SJSA1 (cell line): ENCODE measurements at regions not wholly inside any gene's neighbourhood (a gene's known extent, or its start where the extent isn't known, plus 50 kb on each side); places are given as distances from the start of the nearest gene placed in this dataset.

Experiments
- DNase-seq, 2 experiments: peaks; one replicate each; pipeline ENCODE4 v3.0.0-alpha.2; 2015 to 2020; ENCODE audit warnings: low spot score in 2 of 2, low read depth in 1 of 2
- H3K27ac ChIP-seq: fragments of 250-450 bp; sonication (Bioruptor Pico); 2 replicates; pipeline ENCODE4 v1.5.1; 2020; ENCODE audit warnings: mild to moderate bottlenecking, moderate library complexity
- H3K27me3 ChIP-seq: fragments of 250-450 bp; sonication (Bioruptor Pico); replicated peaks from 2 replicates; pipeline ENCODE4 v1.5.1; 2020; ENCODE audit warnings: mild to moderate bottlenecking, moderate library complexity
- H3K36me3 ChIP-seq: fragments of 250-450 bp; sonication (Bioruptor Pico); 2 replicates; pipeline ENCODE4 v1.5.1; 2020; ENCODE audit warnings: mild to moderate bottlenecking
- H3K4me1 ChIP-seq: fragments of 250-450 bp; sonication (Bioruptor Pico); replicated peaks from 2 replicates; pipeline ENCODE4 v1.6.1; 2021; ENCODE audit warnings: mild to moderate bottlenecking
- H3K4me3 ChIP-seq: fragments of 250-450 bp; sonication (Bioruptor Pico); 2 replicates; pipeline ENCODE4 v1.5.1; 2020; ENCODE audit warnings: mild to moderate bottlenecking
- H3K9me3 ChIP-seq: fragments of 250-450 bp; sonication (Bioruptor Pico); replicated peaks from 2 replicates; pipeline ENCODE4 v1.5.1; 2020; ENCODE audit warnings: mild to moderate bottlenecking

DNA sequence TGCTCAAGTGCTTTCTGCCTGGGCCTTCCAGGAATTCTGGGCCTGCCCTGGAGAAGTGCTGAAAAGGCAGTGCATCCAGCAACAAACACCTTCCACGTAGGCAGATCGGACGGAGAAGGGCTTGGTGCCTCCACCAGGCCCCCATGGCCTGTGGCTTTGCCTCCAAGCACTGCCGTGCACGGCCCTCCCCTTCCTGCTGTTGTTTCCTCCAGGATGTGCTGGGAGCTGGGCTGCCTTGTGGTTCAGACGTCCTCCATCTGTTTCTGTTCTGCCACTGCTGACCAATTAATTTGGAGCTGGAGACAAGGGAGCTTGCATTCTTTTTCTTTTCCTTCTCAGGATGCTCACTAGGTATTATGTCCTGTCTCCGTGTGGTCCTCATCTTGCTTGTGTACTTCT, 197.0 kb downstream of the HRH4 start:
- H3K4me1 ChIP-seq = no peaks in the 10 kb centered on the region
- H3K27me3 ChIP-seq = no peaks in the 10 kb centered on the region
- no peak overlapping the region for H3K4me3 ChIP-seq
- no peaks in the 10 kb centered on the region for H3K36me3 ChIP-seq
- no peak overlapping the region for H3K27ac ChIP-seq
- no peak for DNase-seq
- H3K9me3 ChIP-seq = no peaks in the 10 kb centered on the region

DNA sequence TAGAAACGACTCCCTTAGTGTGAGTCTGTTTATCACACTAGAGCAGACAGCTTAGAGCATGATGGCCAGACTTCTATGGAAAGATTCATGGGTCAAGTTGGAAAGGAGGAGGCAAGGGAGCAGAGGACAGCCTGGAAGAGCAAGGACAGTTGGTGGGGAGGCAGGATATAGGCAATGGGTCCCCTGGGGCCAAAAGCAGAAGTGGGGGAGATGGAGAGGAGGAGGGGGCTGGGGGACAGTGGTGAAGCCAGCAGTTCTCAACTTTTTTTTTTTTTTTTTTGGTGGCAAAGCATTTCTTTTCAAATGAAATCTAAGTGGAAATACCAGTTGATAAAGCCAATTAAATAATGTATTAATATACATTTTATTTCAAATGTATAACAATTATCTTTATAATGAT, 197.9 kb downstream of the HRH4 start:
- H3K36me3 ChIP-seq = no peaks in the 10 kb centered on the region
- no peaks in the 10 kb centered on the region for H3K27me3 ChIP-seq
- H3K4me3 ChIP-seq = no peak overlapping the region
- no peaks in the 10 kb centered on the region for H3K9me3 ChIP-seq
- no peak for DNase-seq
- no peak overlapping the region for H3K27ac ChIP-seq
- H3K4me1 ChIP-seq = no peaks in the 10 kb centered on the region

DNA sequence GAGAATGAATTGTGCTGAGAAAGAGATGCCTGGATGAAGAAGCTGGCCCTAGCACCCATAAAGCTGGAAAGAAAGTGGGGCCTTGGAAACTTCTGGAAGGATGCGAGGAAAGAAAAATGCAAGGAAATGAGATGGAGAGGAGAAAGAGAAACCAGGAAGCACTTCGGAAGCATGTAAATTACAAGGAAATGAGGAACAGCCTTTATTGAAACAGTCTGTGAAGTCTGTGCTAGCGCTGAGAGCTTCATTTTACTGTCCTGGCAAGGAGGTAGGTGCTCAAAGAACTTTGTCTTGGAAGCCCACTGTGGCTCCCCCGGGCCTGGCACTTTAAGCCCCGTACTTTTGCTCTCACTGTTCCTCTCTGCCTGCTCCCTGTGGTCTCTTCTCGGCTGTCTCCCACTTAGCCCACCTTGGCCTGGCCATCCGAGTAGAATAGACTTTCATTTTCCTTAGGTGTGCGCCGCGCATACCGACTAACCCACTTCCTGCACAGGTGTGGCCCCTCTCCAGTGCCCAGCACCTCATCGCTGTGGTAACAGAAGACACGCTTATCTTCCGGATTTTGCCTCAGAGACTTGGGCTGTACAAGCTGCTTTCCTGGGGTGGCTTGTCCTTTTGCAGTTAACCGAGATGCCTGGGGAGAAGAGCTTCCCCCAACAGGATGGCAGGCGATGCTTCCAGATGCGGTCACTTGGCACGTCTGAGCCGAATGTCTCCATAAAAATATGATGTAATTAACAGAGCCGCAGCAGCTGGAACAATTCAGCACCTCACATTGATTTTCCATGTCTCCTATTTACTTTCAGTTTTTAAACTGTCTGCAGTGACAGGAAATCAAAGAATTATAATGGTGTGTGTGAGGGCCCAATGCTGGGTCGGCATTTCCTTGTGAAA, 199.6 kb downstream of the HRH4 start:
- DNase-seq = no peak
- H3K4me3 ChIP-seq = no peak overlapping the region
- no peaks in the 10 kb centered on the region for H3K4me1 ChIP-seq
- H3K27ac ChIP-seq = no peak overlapping the region
- H3K9me3 ChIP-seq = no peaks in the 10 kb centered on the region
- H3K36me3 ChIP-seq = no peaks in the 10 kb centered on the region
- H3K27me3 ChIP-seq = no peaks in the 10 kb centered on the region

DNA sequence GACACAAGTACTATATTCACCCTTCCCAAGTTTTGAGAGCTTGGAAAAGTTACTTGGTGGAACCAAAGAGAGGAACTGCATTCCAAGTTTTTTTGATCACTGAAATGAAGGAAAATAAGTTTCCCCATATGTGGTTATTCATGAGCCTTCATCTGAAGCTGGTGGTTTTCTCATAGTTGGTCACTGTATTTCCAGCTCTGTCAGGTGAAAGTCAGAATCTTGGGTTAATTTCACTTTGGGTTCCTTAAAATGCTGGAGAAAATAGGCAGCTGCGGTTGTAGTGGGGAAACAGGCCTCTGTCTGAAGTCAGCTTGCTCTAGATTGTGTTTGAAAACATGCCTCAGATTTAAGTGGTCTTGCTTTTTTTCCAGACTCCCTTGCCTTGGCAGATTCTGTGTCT, 200.5 kb downstream of the HRH4 start:
- H3K27me3 ChIP-seq = no peaks in the 10 kb centered on the region
- no peaks in the 10 kb centered on the region for H3K4me1 ChIP-seq
- H3K9me3 ChIP-seq = no peaks in the 10 kb centered on the region
- no peak overlapping the region for H3K4me3 ChIP-seq
- DNase-seq = no peak
- no peak overlapping the region for H3K27ac ChIP-seq
- H3K36me3 ChIP-seq = no peaks in the 10 kb centered on the region

DNA sequence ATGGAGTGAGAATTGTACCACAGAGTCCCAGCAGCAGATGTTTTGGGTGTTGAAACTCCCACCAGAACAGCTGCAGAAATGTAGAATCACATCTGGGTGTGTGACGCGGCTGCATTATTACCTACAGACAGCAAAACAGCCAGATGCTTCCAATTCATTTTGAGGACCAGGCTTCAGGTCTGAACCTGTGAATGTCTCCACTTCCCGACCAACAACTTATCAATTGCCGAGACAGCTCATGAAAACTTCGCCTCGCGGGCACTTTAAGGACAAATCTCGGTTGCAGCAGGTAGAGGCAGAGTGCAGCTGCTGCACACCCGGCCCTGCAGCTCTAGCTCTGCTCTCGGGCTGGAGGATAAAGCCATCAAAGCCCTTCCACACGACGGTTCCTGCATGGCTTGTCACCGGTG, 202.0 kb downstream of the HRH4 start:
- H3K4me3 ChIP-seq = no peak overlapping the region
- H3K4me1 ChIP-seq = no peaks in the 10 kb centered on the region
- no peaks in the 10 kb centered on the region for H3K36me3 ChIP-seq
- DNase-seq = no peak
- H3K27ac ChIP-seq = no peak overlapping the region
- no peaks in the 10 kb centered on the region for H3K9me3 ChIP-seq
- no peaks in the 10 kb centered on the region for H3K27me3 ChIP-seq

DNA sequence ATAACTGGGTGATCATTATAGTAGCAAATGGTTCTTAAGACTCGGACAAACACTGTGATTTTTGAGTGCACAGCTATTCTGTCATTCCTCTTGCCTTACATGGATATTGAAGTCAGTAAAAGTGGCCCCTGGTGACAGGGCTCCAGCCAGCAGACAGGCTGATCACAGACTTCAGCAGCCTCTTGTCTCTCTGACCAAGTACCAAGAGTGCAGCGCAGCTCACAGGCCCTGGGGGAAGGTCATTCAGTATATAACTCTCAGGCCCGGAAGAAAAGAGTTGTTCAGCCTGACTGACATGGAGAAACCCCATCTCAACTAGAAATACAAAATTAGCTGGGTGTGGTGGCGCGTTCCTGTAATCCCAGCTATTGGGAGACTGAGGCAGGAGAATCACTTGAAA, 202.6 kb downstream of the HRH4 start:
- Histone ChIP-seq H3K4me1 (no peaks in the 10 kb centered on the region), H3K36me3 (no peaks in the 10 kb centered on the region), H3K9me3 (no peaks in the 10 kb centered on the region), H3K27me3 (no peaks in the 10 kb centered on the region), H3K4me3 (no peak overlapping the region), H3K27ac (no peak overlapping the region)
- DNase-seq = no peak

DNA sequence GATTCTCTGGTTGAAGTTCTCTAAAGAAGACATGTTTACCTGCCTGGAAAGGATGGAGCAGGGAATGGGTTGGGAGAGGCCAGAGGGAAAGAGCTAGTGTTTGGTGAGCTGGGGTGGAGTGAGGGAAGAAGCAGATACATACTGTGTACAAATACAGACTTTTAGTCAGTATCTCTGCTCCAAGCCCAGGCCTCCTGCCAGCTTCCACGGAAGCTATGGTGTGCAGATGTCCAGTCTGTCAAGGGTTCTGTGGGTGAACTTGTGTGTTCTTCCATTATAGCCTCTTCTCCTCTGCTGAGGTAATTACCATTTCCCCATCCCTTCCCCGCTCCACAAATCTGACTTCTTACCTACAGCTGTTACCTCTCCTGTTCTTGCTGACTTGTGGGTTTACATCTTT, 208.6 kb downstream of the HRH4 start:
- Histone ChIP-seq H3K4me3 (no peak overlapping the region), H3K27me3 (no peaks in the 10 kb centered on the region), H3K9me3 (no peaks in the 10 kb centered on the region; the same call in 1 of the 2 replicates), H3K4me1 (no peaks in the 10 kb centered on the region), H3K27ac (no peak overlapping the region), H3K36me3 (no peaks in the 10 kb centered on the region)
- DNase-seq = no peak

DNA sequence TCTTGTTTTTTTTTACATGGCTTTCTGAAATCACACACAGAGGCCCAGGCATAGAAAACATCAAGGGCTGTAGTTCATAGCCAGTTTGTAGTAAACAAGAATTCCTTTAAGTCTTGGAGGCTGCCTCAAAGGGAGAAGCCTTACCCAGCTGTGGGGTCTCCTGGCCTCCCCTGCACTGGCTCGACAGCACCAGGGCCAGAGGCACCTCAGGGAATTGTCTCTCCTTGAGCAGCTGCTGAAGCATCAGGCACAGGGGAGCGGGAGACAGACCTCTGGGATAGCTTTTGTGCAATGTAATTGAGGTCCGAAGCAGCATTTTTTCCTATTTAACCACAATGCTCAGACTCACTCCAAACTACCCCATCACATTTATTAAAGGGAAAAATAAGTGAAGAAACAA, 209.1 kb downstream of the HRH4 start:
- H3K36me3 ChIP-seq = no peaks in the 10 kb centered on the region
- no peak for DNase-seq
- no peak overlapping the region for H3K4me3 ChIP-seq
- H3K27ac ChIP-seq = no peak overlapping the region
- no peaks in the 10 kb centered on the region for H3K27me3 ChIP-seq
- H3K9me3 ChIP-seq = no peaks in the 10 kb centered on the region; the same call in 1 of the 2 replicates
- no peaks in the 10 kb centered on the region for H3K4me1 ChIP-seq

DNA sequence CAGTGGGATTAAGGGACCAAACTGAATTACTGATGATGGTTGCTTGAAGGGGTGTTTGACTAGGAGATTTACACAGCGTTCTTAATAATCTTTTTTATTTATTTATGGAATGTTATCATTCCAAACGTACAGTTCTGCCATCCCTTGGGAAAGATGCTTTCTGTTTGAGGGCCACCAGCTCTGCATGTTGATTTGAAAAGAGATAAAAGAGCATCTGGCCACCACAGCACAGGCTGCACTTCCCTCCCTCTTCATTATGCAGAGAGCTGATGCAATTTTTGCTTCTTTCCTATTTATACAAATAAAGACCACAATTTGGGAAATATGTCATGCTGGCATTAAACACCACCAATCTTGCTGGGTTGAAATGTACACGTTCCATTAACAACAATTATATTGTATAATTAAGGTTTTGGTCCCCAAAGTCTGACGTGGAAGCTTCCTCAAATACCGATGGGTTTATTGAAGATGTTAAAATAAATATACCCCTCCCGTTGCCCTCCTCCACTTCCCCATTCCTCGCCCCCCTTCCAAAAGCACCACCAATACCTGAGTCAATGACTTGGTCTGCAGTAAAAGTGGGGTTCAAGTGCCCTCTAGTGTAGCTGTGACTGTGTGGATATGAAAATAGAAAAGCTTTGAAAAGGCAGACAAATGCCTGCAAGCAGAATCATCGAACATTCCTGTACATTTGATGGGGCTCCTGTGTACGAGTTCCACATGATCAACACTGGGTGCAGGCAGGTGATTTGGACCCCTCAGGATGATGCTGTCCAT, 211.9 kb downstream of the HRH4 start:
- H3K27ac ChIP-seq = no peak overlapping the region
- no peaks in the 10 kb centered on the region for H3K36me3 ChIP-seq
- H3K27me3 ChIP-seq = no peaks in the 10 kb centered on the region
- H3K4me3 ChIP-seq = no peak overlapping the region
- no peaks in the 10 kb centered on the region; the same call in 1 of the 2 replicates for H3K9me3 ChIP-seq
- H3K4me1 ChIP-seq = no peaks in the 10 kb centered on the region
- no peak for DNase-seq

DNA sequence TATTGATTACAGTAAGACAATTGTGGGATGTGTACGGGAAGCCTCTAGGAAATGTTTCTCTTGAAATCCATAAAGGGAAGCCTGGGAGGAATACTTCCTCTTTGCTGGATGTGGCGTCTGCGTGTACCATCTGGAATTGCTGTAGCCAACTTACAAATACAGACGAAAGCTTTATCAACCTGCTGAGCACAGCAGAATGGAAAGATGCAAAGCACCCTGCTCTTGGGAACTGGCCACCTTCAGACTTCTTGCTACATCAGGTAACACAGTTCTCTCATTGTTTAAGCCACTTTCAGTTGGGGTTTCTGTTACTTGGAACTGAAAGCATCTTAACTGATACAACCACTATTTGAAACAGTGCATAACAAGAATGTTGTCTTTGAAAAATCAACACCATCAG, 213.8 kb downstream of the HRH4 start:
- Histone ChIP-seq H3K27me3 (no peaks in the 10 kb centered on the region), H3K27ac (no peak overlapping the region), H3K9me3 (no peaks in the 10 kb centered on the region), H3K4me3 (no peak overlapping the region), H3K36me3 (no peaks in the 10 kb centered on the region), H3K4me1 (no peaks in the 10 kb centered on the region)
- no peak for DNase-seq

DNA sequence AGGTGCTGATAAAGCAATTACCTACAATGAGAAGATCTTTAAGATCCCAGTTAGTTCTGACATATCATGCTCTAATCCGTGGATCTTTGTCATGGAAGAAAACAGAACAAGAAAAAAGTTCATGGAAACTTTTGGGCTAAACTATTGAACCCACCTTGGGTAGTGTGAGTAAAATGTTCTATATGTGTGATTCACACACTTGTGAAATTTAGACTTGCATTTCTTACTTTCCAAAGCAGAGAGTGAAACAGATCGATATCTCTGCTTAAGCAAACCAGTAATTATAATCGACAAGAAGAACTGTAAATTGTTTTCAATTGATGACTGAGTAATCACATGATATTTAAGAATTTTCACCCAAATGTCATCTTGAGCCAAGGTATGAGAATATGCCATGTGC, 214.2 kb downstream of the HRH4 start:
- no peak overlapping the region for H3K27ac ChIP-seq
- H3K4me3 ChIP-seq = no peak overlapping the region
- H3K27me3 ChIP-seq = no peaks in the 10 kb centered on the region
- no peaks in the 10 kb centered on the region for H3K4me1 ChIP-seq
- no peaks in the 10 kb centered on the region for H3K9me3 ChIP-seq
- H3K36me3 ChIP-seq = no peaks in the 10 kb centered on the region
- DNase-seq = no peak

DNA sequence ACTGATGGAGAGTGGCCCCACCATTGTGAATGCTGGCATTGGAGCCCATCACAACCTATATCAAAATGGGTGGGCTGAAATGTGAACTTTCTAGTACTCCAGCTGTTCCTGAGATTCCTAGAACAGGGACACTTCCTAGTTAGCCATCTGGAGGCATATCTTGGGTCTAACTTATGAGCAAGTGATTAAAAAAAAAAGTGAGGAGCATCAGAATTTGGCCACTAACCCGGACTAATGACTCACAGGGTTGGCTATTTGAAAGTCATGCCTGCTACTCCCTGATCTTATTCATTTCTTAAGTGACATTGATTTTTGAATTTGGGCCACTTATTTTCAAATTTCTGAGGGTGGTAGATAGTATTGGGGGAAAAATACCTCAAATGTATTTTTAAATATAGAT, 216.6 kb downstream of the HRH4 start:
- no peaks in the 10 kb centered on the region for H3K27me3 ChIP-seq
- no peaks in the 10 kb centered on the region for H3K9me3 ChIP-seq
- no peak overlapping the region for H3K27ac ChIP-seq
- no peaks in the 10 kb centered on the region for H3K36me3 ChIP-seq
- H3K4me3 ChIP-seq = no peak overlapping the region
- DNase-seq = no peak
- no peaks in the 10 kb centered on the region for H3K4me1 ChIP-seq

DNA sequence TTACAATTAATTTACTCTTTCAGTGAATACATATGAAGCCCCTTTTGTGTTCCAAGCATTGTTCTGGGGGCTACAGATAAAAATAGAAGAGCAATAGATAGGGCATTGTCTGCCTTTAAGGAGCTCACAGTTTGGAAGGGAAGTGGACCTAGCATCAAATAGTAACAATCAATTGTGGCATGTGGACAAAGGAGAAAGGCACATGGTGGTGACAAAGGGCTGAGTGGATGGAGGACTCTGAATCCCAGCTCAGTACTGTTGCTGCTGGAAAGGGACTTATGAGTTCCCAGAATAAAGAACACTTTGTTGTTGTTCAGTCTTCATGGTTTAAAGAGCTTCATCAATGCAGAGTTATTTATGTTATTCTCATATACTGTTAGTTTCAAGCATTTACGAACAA, 217.7 kb downstream of the HRH4 start:
- Histone ChIP-seq H3K4me3 (no peak overlapping the region), H3K27ac (no peak overlapping the region), H3K9me3 (no peaks in the 10 kb centered on the region), H3K4me1 (no peaks in the 10 kb centered on the region), H3K36me3 (no peaks in the 10 kb centered on the region), H3K27me3 (no peaks in the 10 kb centered on the region)
- no peak for DNase-seq

DNA sequence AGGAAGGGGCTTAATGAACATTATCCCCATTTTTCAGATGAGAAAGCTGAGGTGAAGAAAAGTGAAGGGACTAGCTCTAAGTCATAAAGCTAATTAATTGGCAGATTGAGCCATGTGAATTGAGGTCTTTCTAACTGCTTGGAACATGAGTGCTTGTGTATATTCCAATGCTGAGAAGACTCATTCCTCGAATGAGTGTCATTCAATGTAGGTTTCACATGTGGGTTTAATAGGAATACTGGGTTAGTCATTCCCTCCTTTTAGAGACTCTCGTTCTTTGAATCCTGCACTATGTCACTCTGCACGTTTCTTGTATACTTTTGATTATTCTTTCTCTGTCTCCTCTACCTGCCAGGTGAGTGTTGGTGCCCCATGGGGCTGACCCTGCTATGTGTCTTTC, 218.2 kb downstream of the HRH4 start:
- H3K4me3 ChIP-seq = no peak overlapping the region
- DNase-seq = no peak
- no peaks in the 10 kb centered on the region for H3K9me3 ChIP-seq
- H3K27me3 ChIP-seq = no peaks in the 10 kb centered on the region
- H3K36me3 ChIP-seq = no peaks in the 10 kb centered on the region
- H3K27ac ChIP-seq = no peak overlapping the region
- no peaks in the 10 kb centered on the region for H3K4me1 ChIP-seq
